NK-92 treated with Interleukin-12 subunit alpha and Interleukin-12 subunit beta, amount 100 ng/mL, for 24 hours (cell line): ENCODE measurements at regions not wholly inside any gene's neighbourhood (a gene's known extent, or its start where the extent isn't known, plus 50 kb on each side); places are given as distances from the start of the nearest gene placed in this dataset.

Experiments
- DNase-seq: peaks from one replicate; lab custom pipeline; 2025; lab: John Stamatoyannopoulos, UW

DNA sequence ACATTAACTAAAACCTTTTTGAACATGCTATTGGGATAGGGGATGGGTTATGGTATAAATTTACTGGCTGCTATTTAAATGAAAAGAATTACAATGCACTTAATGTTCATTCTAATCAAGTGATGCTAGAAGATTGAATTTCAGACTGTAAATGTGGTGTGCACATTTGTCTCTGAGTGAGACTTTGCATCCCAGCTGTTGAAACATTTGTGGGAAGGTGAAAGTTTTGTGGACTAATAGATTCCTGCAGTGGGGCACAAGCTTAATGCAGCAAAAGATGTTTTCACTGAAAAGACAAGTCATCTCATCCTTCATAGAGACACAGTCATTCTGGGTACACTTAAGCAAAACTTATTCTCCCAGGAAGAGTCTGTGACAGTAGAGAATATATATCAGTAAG is 323.6 kb downstream of the NFIB start:
- DNase-seq = no peak

DNA sequence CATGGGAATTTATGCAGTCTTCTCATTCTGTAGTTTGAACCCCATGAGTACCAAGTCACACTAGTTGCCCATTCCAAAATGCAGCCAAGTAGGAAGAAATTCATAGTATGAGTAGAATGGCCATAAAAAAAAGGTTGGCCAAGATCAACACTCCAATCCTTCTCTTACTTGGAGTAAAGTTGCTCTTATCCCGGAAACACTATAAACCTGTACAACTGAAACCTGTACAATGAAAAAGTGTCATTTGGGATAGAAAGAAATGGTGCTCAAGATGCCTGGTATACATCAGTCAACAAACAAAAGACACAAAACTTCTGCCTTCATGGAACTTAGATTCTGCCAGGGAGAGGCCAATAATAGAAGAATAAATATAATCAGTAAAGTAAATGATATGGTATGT is 325.0 kb downstream of the NFIB start:
- no peak for DNase-seq

DNA sequence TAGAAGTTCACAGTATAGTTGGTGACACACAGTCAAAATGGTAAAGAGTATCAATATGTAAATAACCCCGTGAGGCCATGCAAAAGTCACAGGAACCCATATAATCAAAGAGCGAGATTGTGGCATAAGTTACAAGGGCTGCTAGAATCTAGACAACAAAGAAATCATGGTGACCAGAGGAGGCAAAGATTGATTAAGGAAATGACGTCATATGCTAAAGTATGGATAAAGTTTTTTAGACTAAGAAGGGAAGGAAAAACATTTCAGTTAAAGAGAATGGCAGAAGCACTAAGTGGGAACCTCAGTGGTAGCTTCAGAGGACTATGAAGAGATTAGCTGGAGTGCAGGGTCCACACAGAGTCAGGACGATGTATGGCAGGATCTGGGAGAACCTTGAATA is 330.3 kb downstream of the NFIB start:
- no peak for DNase-seq

DNA sequence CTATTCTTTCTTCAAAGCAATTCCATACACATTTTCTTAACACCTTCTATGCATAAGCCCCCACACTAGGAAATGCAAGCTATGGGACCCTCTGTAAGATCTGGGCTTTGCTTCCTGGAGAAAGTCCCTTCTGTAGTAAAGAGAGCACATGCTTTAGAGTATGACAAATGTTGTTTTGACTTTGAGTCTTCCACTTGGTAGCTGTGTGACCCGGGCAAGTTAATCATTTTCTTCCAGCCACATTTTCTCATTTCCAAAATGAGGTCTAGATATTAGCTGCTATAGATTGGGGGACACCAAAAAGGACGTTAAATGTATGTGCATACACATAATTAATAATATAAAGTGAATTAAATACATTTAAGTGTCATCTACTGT is 334.0 kb downstream of the NFIB start:
- DNase-seq = no peak

GRCh38 chr9:13975611-13976290 is 338.2 kb downstream of the NFIB start:
- DNase-seq = no peak

DNA sequence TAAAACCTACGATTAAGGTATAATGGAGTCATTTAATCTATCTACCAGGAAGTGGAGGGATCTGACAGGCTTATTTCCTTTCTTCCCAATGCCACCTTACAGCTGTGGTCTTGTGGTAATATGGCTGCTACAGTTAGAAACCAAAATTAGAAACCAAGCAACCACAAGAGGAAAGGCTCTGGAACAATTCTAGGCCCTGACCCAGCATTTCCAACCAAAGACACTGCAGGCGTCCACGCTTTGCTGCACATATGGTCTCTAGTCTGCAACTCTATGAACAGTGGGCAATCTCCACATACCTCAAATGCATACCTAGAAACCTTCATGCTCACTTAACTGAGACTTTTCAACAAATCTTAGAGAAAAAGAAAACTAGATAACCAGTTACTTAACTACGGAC is 339.1 kb downstream of the NFIB start:
- DNase-seq = no peak

DNA sequence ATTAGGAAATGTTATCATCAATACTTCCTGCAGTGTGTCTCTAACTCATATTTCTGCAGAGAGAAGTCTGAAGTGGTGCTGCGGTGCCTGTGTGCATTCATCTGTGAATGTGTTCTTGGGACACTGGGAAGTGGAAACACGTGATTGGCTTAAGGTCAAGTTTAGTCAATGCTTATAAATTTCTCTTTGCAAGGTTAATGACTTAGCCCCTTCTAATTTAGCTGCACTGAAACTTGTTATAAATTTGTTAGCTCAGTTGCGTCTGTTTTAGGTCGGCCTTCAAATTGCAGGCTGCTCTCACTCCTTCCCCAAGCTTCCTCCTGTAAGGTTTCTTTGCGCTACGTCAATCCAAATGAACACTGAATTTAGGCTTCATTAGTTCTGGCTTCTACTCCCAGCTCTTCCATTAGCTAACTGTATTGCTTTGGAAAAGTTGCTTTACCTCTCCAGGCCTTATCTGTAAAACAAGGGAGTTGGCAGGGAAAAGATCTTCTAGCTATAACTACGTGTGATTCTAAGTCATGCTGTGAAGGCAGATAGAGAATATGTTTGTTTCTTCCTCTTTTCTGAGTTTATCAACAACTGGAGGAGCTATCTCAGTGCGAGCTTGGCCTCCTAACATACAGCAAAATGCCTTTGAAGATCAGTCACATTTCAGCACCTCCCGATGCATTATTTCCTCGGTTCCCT is 341.8 kb downstream of the NFIB start:
- DNase-seq = no peak

DNA sequence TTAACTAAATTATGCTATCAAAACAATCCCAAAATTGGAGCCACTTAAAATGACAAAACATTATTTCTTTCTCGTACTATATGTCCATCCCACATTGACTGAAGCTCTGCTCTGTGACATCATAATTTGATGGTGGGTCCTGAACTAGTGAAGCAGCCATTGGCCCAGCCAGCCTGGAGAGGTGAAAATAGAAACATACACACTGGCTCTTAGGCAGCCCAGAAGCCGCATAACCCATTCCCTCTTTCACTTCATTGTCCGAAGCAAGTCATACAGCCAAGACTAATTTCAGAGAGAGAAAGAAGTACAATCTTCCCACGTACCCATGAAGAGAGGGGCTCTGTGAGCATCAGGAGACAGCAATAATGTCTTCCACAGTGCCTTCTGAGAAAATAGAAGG is 342.5 kb downstream of the NFIB start:
- DNase-seq = no peak

DNA sequence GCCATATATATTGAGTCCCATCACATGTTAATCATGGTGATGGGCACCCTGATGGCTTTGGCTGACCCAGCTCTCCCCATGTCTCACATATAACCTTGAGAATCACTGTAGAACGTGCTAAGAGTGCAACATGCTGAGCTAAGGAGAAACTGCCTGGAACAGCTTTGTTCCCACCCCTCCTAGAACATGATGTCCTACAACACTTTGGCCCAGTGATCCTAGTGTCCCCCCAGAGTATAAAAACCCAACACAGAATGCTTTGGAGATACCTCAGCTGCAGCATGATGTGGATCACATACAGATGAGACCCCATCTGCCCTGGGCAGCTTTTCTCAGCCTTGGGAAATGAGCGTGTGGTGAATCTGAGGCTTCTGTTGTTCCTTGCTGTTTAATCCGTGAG is 343.5 kb downstream of the NFIB start:
- no peak for DNase-seq

- DNase-seq = no peak
These were observed 343.9 kb downstream of the NFIB start for GRCh38 chr9:13970018-13970417.

DNA sequence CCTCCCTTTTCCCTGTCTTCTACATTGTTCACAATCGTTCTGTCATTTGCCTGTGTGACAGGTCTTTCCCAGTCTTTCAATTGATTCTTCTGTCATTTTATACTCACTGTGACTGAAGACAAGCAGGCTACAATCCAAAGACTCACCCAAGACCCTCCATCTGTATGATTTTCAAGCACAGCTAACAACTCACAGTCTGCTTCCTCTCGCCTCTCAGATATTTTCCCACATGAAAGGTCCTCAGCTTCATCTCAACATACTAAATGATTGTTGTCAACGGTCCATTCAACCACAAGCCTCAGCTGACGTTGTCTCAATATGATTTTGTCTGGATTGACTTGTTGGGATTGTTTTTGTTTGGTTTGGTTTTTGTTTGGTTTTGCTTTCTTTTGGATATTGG is 346.5 kb downstream of the NFIB start:
- DNase-seq = no peak

DNA sequence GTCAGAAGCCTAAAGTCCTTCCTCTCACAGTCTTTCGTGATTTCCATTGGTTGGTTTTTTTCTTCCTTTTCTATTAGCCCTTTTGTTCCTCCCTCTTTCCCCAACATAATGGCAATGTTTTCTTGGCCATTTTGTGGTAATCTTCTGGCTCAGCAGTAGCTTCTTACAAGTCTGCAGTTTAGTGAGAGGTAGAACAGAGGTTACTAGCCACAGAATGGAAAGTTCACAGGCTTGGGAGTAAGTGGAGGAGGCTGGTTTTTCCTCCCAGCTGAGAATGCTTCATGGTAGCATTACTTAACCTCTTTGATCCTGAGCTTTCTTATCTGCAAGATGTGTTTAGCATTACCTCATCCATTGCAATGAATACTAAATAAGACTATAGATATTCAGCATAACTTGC is 346.9 kb downstream of the NFIB start:
- DNase-seq = no peak

DNA sequence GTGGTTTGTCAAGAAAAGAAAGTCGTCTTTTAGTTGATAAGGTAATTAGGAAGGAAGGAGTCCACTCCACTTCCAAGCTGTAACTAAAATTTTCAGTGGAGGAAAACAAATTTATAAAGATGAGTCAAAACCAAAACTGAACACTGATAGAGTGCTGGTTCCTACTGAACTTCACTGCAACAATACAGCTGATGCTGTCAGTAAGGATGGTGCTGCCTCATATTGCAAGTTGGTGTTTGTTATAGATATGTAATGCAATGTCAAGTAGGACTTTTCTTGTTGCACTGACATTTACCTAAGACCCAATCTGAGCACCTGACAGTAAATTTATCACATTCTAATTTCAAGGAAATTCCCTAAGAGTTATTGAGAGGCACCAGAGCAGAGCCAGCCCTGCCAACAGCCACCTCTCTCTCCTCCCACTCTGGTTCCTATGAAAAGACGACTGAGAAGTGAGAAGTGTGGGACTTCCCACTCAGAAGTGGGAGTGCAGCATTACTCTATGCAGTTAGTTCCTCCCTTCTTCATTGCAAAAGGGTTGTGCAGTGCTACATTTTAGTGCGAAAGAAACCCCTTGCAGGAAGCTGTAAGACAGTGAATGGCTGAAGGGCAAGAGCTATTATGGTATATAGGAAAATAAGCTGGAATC is 350.8 kb downstream of the NFIB start:
- DNase-seq = no peak

- DNase-seq = no peak
These were observed 351.9 kb downstream of the NFIB start for GRCh38 chr9:13962006-13962405.

GRCh38 chr9:13960011-13960765 is 353.8 kb downstream of the NFIB start:
- no peak for DNase-seq

DNA sequence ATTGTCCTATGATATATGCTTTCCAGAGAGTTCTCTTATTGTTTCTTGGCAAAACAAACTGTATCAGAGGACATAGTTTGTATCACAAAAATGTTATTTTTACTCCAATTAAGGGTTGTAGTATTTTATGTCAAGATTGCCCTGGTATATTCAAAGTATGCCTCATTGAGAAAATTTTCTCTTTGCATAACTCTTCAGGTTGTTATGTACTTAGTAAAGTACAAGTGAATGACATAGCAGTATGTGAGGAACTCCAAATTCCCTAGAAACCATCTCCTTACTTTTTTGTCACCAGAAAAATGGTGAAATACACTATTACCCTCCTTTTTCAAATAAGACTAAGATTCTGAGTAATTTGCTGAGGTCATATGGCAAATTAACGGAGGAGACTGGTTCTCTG is 355.3 kb downstream of the NFIB start:
- no peak for DNase-seq

DNA sequence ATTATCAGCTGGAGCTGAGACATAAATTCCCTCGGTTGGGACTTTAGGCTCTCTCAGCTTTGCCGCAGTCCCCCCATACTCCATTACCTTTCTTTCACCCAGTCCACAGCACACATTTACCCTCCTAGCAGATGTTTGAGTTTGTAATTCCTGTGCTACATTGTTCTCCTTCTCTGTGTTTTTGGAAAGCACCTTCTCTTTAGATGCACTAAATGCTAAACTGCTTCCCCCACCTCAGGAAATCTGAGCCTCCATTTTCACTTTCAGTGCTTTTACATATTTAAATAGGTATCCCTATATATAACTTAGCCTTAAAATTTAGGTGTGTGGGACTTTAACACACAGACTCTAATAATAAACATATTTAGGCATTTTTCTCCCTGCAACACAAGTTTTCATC is 356.9 kb downstream of the NFIB start:
- DNase-seq = no peak

- DNase-seq = no peak
These were observed 357.8 kb downstream of the NFIB start for GRCh38 chr9:13956107-13956506.

GRCh38 chr9:13952906-13953305 is 361.0 kb downstream of the NFIB start:
- no peak for DNase-seq

DNA sequence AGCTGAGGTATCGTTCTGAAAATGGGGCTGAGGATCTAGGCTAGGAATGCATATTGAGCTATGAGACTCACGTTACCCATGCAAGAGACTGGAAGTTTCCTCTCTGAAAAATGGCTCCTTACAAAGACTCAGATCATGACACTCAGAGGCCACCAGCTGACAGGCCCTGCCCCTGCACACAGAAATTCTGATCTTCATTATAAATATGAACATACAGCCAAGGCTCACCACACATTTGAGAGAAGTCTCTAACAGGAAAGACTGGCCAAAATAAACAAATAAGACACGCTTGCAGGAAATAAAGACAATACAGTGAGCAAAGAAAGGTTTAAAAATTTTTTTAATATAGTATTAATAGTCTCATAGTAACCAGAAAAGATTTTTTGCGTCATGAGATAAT is 365.9 kb downstream of the NFIB start:
- DNase-seq = no peak

GRCh38 chr9:13943176-13943575 is 370.8 kb downstream of the NFIB start:
- no peak for DNase-seq

GRCh38 chr9:13942695-13943094 is 371.2 kb downstream of the NFIB start:
- peak; percentile 15 for DNase-seq

DNA sequence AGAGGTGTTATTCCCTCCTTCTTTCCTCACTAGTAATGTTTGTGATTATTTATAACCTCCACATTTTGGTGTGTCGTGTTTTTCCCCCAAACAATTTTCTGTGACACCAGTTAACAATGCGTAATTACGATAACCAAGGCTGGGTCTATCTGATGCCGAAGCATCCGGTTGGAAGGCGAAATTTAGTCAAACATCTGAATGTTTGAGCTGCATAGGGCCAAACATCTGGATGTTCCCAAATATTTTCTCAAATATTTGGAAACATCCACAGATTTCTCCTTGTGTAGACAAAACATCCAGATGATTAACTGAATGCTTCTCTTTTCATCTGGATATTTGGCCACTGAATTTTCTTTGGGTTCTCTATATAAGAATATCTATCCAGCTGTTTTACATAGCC is 371.7 kb downstream of the NFIB start:
- DNase-seq = no peak
